MCF 10A (cell line): ENCODE measurements at regions not wholly inside any gene's neighbourhood (a gene's known extent, or its start where the extent isn't known, plus 50 kb on each side); places are given as distances from the start of the nearest gene placed in this dataset.
"Not testable (repeated sequence)": the region's sequence is repeated elsewhere in the genome, so short reads cannot be mapped to it uniquely, and the experiment has no call there.

Experiments
- BruUV-seq: library from RNA; stranded (reverse); fragments of 400-500 nt; replicated peaks from 2 replicates; lab custom pipeline; 2021; lab: Mats Ljungman, UMichigan
- CTCF ChIA-PET: fragments of 300-600 bp; sonication (Branson Sonifier 250); formaldehyde crosslinking; extraction: SDS; loops from one replicate; lab custom pipeline; 2021; ENCODE audit warnings: antibody characterized with exemption, inconsistent platforms; lab: Yijun Ruan, JAX
- POLR2A ChIA-PET: fragments of 300-600, 350-650 bp; sonication (Branson Sonifier 250); formaldehyde crosslinking; extraction: SDS; loops from one replicate; lab custom pipeline; 2020; ENCODE audit warnings: antibody characterized with exemption, inconsistent platforms; lab: Yijun Ruan, JAX
- DNase-seq: peaks from one replicate; pipeline ENCODE4 v3.0.0-alpha.2; 2018; ENCODE audit not compliant: unreplicated experiment
- H3K27ac Mint-ChIP-seq: one replicate; pipeline ENCODE4 v1.8.0; 2022; ENCODE audit warnings: mild to moderate bottlenecking, low read depth, mixed read lengths; ENCODE audit not compliant: unreplicated experiment
- H3K27me3 Mint-ChIP-seq: one replicate; pipeline ENCODE4 v1.8.0; 2022; ENCODE audit warnings: mixed read lengths; ENCODE audit not compliant: insufficient read depth, unreplicated experiment
- H3K36me3 Mint-ChIP-seq: one replicate; pipeline ENCODE4 v1.8.0; 2022; ENCODE audit warnings: mild to moderate bottlenecking, moderate library complexity, mixed read lengths; ENCODE audit not compliant: insufficient read depth, unreplicated experiment
- H3K4me1 Mint-ChIP-seq: one replicate; pipeline ENCODE4 v1.8.0; 2022; ENCODE audit warnings: mixed read lengths; ENCODE audit not compliant: insufficient read depth, unreplicated experiment
- H3K4me3 Mint-ChIP-seq: one replicate; pipeline ENCODE4 v1.8.0; 2022; ENCODE audit warnings: mild to moderate bottlenecking, moderate library complexity, mixed read lengths; ENCODE audit not compliant: unreplicated experiment
- H3K9me3 Mint-ChIP-seq: one replicate; pipeline ENCODE4 v1.8.0; 2022; ENCODE audit warnings: mixed read lengths; ENCODE audit not compliant: unreplicated experiment
- intact Hi-C: fragments of 100-400 bp; cut with micrococcal nuclease; formaldehyde crosslinking; loops from 2 replicates; pipeline ENCODE4 v1.14.1; 2022

- H3K4me1 Mint-ChIP-seq, intact Hi-C loops, CTCF ChIA-PET, H3K27me3 Mint-ChIP-seq, POLR2A ChIA-PET, H3K9me3 Mint-ChIP-seq, DNase-seq, H3K27ac Mint-ChIP-seq, H3K4me3 Mint-ChIP-seq, BruUV-seq, H3K36me3 Mint-ChIP-seq: not testable (repeated sequence)
Observed at GRCh38 chr1:145495077-145495871, 69.9 kb upstream of the NBPF20 start.

- H3K27ac Mint-ChIP-seq, intact Hi-C loops, DNase-seq, H3K36me3 Mint-ChIP-seq, H3K9me3 Mint-ChIP-seq, POLR2A ChIA-PET, BruUV-seq, CTCF ChIA-PET, H3K4me3 Mint-ChIP-seq, H3K4me1 Mint-ChIP-seq: not testable (repeated sequence)
- H3K27me3 Mint-ChIP-seq: peaks cover 14% of the 10 kb centered on the region
Observed at GRCh38 chr1:145488193-145488933, 63.0 kb upstream of the NBPF20 start.

GRCh38 chr1:145487156-145487555 lies 61.8 kb upstream of the NBPF20 start:
- CTCF ChIA-PET: not testable (repeated sequence)

GRCh38 chr1:145484257-145484656 lies 58.9 kb upstream of the NBPF20 start:
- H3K4me1 Mint-ChIP-seq, H3K27ac Mint-ChIP-seq, intact Hi-C loops, DNase-seq, H3K36me3 Mint-ChIP-seq, H3K9me3 Mint-ChIP-seq, BruUV-seq, H3K4me3 Mint-ChIP-seq, CTCF ChIA-PET, POLR2A ChIA-PET: not testable (repeated sequence)
- peaks cover 28% of the 10 kb centered on the region for H3K27me3 Mint-ChIP-seq

More at GRCh38 chr1:145487156-145487555, 61.8 kb upstream of the NBPF20 start:
- H3K27me3 Mint-ChIP-seq: peaks cover 23% of the 10 kb centered on the region
- BruUV-seq, POLR2A ChIA-PET, H3K27ac Mint-ChIP-seq, H3K36me3 Mint-ChIP-seq, DNase-seq, intact Hi-C loops, H3K4me3 Mint-ChIP-seq, H3K4me1 Mint-ChIP-seq, H3K9me3 Mint-ChIP-seq: not testable (repeated sequence)

GRCh38 chr1:145482214-145482860 lies 56.9 kb upstream of the NBPF20 start:
- CTCF ChIA-PET, BruUV-seq, POLR2A ChIA-PET: not testable (repeated sequence)

GRCh38 chr1:145475962-145476361 lies 50.6 kb upstream of the NBPF20 start:
- H3K4me1 Mint-ChIP-seq, POLR2A ChIA-PET, intact Hi-C loops, DNase-seq, CTCF ChIA-PET, H3K4me3 Mint-ChIP-seq, H3K27ac Mint-ChIP-seq, H3K9me3 Mint-ChIP-seq, BruUV-seq, H3K36me3 Mint-ChIP-seq: not testable (repeated sequence)
- peaks cover 11% of the 10 kb centered on the region for H3K27me3 Mint-ChIP-seq

More at GRCh38 chr1:145482214-145482860, 56.9 kb upstream of the NBPF20 start:
- DNase-seq, H3K36me3 Mint-ChIP-seq, intact Hi-C loops, H3K4me1 Mint-ChIP-seq, H3K4me3 Mint-ChIP-seq, H3K27ac Mint-ChIP-seq, H3K9me3 Mint-ChIP-seq: not testable (repeated sequence)
- H3K27me3 Mint-ChIP-seq: peaks cover 28% of the 10 kb centered on the region

- peaks cover 11% of the 10 kb centered on the region for H3K27me3 Mint-ChIP-seq
- H3K36me3 Mint-ChIP-seq, BruUV-seq, H3K4me1 Mint-ChIP-seq, DNase-seq, intact Hi-C loops, POLR2A ChIA-PET, H3K27ac Mint-ChIP-seq, H3K4me3 Mint-ChIP-seq, CTCF ChIA-PET, H3K9me3 Mint-ChIP-seq: not testable (repeated sequence)
Observed at GRCh38 chr1:145475369-145475915, 50.0 kb upstream of the NBPF20 start.
